Suppressor macrophage treated with lipopolysaccharide for 1 hour (primary cell): ENCODE measurements at regions not wholly inside any gene's neighbourhood (a gene's known extent, or its start where the extent isn't known, plus 50 kb on each side); places are given as distances from the start of the nearest gene placed in this dataset.

Source experiments
- DNase-seq, 3 donors: peaks; one replicate each; pipeline ENCODE4 v3.0.0-alpha.2; 2020 to 2022

DNA sequence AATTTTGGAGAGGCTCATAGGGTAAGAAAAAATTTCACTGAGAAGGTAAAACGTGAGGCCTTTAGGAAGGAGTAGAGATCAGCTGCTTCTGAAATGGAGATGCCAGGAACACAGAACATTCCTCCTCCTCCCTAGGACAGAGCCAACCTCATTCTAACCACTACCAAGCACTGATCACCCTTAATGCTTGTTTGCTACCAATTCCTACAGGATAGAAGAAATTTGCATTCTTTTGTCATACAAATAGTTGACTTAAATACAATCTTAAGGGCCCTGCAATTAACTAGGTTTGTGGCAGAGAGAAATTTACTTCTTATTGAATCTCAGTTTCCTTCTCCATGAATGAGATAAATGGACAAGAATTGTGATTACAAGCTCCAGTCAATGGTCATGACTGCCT lies 780.2 kb upstream of the WWC1 start:
- no peak for DNase-seq

DNA sequence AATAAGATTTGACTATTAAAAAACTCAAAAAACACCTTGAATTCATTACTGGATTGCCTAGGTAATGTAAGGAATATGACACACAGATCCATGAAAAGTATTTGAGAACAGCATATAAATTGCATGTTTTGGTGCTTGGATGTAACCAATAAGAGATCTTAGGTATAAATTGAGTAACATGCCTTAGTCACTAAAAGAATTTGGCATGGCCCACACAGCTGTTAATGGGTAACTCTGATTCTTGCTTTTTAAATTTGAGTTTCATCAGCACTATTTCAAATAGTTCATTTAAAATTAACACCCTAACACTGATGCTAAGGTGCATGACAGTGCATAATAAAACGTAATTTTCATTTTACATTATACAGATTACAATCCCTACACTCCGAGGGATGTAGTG lies 779.3 kb upstream of the WWC1 start:
- no peak for DNase-seq

DNA sequence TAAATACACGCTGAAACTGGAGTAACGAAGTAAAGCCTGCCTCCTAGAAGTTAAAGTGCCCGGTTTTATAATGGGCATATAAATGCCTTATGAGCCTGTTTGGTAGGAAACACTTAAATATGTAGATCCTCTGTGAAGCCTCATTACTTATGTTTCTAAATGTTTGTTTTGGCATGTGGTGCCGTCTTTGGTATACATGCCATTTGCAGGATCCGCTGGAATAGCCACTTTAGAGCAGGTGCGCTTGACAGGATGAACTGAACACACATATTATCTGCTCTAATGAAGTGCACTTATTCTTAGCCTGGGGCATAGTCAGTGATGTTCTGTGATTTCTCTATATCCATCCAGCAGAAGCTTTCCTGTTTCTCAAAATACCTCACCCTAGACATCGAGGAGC lies 778.1 kb upstream of the WWC1 start:
- DNase-seq: no peak

DNA sequence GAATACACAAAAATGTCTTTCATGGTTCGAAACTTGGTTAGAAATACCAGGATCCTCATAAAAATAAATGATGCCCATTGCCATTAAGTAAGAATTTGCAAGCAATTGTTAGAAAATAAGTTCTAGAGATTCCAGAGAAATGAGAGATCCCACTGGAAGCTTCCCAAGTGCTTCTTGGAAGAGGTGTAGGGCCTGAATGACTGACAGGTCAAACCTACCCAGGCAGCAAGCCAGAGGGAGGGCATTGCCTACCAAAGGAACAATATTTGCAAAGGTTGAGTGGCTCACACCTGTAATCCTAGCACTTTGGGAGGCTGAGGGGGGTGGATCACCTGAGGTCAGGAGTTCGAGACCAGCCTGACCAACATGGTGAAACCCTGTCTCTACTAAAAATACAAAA lies 777.0 kb upstream of the WWC1 start:
- DNase-seq: no peak

GRCh38 chr5:167525004-167525403 lies 766.4 kb upstream of the WWC1 start:
- no peak for DNase-seq

GRCh38 chr5:167528651-167529050 lies 762.8 kb upstream of the WWC1 start:
- DNase-seq: no peak

DNA sequence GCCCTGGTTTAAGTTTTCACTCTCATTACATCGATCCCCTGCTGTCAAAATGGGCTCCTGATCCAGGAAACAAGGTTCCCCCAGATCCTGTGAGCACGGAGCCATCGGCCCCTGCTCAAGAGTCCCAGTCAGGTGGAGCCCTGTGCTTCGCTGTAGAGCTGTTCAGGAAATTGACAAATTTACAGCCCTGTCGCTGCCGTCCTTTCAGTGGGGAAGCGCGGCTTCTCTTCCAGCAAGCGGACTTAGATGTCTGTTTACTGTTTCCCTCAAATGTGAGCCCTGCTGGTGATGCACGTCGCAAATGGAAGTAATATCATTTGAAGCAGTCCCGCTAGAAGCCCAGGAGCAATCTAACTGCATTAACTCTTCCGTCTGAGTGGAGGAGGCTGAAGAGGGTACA lies 760.9 kb upstream of the WWC1 start:
- no peak for DNase-seq

DNA sequence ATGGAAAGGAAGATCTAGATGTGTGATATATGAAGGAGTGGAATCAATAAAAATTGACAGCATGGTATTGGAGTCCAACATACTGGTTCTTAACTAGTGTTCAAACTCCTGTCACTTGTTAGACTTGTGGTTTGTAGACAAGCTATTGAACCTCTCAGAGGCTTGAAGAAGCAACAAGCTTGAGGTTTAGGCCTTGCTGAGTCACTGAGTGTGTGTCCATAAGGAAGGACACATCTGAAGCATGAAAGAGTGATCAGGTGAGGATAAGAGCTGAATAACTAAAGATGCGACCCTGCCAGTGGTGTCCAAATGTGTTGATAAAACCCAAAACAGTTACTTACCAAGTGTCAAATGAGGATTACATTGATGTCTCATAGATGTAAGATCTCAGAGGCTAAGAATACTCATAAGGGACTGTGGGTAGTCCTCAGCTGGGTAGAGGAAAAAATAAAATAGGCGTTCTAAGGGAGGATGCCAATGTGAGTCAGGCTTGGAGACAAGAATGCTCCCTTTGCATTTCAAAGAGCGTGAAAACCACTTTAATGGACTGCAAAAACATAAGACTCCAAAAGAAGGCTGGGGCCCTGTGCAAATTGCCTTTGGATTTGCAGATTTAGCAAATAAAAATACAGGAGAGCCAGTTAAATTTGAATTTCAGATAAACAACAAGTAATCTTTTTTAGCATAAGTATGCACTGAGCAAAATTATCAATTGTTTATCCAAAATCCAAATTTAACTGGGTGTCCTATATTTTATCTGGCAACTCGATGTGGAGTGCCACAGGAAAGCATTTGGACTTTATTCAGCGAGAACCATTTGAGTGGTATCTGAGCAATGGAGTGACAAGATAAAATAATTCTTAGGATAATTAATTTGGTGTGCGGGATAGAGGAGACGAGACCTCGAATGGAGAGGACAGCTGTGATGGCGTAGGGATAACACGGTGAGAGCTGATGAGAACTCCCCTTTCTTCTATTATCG lies 757.3 kb upstream of the WWC1 start:
- no peak for DNase-seq

DNA sequence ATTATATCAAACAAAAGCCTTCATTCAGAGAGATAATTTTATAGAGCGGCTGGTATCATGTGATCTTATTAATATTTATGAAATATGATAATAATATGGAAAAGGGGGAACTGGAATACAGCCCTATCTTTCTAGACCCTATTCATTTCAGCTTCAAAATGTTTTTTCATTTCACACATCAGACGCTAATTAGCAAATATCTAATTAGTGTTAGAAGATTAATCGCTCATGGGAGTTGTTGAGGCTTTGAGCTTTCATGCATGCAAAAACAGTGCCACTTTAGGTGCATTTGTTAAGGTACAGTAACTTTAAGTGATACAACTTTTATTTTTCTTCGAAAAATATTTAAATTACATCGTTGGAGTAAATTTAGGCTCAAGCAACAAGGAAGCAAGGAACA lies 751.7 kb upstream of the WWC1 start:
- DNase-seq: no peak

DNA sequence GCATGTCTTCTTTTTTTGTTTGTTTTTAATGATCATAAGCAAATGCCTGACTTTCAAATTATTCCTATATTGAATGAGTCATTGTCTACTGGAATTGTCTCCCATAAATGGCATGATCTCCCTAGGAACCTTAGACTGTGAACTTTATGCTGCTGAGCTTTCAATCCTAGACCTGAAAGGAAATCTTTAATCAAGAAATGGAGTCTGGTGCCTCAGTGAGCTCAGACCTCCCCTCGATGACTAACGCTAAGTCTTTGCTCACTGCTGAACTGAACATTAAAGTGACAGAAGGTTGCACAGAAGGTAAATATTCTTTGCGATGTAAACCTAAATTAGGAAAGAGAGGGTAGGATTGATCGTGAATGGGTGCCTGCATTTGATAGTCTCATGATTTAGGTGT lies 745.2 kb upstream of the WWC1 start:
- DNase-seq: no peak

DNA sequence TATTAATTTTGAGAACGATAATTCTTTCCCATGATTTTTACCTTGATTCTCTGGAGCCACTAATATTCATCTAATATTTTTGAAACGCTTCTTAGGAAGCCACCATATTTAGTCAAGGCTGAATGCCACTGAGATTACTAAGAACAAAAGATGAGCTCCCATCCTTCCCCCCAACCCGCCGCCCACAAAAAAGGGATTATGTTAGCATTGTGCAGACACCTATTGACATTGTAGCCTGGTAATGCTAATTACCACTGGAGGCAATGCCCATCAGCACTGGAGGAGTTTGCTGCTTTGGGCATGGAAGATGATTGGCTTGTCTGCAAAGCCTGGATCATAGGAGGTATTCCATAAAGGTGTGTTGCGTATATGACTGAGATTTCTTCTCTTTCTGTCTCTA lies 739.1 kb upstream of the WWC1 start:
- DNase-seq: no peak

DNA sequence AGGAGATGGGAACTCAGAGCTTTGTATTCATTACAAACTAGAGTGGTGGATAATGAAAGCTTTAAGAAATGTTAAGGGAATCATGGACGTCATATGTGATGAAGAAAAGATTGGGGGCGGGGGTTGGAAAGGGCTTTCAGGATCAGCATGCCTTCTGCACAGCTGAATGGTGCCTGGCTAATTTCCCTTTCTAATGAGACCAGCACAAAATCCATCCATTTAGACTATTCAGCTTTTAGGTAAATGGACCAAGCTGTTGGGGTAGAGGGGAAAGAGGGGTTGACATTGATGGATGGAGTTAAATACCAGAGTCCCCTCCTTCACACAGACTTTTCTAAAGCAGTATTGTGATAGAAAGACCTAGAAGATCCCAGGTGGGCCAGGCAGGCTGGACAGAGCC lies 737.9 kb upstream of the WWC1 start:
- no peak for DNase-seq

DNA sequence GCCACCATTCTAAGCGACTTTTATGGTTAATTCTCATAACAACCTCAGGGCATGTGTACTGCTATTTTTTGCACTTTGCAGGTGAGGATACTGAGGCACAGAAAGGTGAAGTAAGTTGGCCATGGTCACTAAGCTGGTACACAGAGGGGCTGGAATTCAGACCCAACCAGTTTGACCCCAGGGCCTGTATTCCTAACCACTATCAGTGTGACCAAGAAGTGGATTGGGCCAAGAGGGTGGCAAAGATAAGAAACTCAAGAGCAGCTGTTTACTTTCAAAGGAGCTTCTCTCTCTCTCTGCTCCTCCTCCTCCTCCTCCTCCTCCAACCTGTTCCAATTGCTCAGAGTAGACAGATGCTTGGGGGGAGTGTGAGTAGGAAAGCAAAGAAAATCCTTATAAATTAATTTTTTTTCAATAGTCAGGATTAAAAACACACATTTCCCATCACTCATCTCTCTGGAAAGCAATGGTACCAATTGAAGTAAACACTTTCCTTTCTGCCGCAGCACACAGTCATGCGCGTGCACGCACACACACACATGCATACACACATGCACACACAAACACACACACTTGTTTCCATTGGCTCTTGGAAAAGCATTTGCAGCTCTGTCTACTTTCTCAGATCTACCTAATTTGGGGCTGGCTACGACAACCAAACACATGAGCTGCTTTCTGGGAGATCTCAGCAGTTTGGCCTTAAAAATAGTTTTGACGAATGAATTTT lies 736.7 kb upstream of the WWC1 start:
- no peak for DNase-seq

GRCh38 chr5:167555565-167556166 lies 735.8 kb upstream of the WWC1 start:
- no peak for DNase-seq

GRCh38 chr5:167557359-167557758 lies 734.1 kb upstream of the WWC1 start:
- no peak for DNase-seq

GRCh38 chr5:167561796-167562195 lies 729.6 kb upstream of the WWC1 start:
- no peak for DNase-seq

DNA sequence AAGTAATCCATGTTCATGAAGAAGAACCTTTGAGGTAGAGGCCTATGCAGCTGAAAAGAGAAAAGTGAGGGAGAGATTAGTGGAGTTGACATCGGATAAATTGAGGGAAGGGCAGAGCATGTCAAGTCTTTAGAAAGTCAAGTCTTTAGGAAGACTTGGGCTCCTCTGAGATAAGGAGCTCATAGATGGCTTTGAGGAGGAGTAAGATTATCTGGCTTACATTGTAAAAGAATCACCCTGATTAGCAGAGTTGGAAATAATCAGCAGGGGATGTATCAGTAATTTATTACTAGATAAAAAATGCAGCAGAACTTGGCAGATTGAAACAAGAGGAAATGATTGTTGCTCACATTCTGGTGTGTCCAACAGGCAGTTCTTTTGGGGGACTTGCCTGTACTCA lies 727.2 kb upstream of the WWC1 start:
- no peak for DNase-seq

DNA sequence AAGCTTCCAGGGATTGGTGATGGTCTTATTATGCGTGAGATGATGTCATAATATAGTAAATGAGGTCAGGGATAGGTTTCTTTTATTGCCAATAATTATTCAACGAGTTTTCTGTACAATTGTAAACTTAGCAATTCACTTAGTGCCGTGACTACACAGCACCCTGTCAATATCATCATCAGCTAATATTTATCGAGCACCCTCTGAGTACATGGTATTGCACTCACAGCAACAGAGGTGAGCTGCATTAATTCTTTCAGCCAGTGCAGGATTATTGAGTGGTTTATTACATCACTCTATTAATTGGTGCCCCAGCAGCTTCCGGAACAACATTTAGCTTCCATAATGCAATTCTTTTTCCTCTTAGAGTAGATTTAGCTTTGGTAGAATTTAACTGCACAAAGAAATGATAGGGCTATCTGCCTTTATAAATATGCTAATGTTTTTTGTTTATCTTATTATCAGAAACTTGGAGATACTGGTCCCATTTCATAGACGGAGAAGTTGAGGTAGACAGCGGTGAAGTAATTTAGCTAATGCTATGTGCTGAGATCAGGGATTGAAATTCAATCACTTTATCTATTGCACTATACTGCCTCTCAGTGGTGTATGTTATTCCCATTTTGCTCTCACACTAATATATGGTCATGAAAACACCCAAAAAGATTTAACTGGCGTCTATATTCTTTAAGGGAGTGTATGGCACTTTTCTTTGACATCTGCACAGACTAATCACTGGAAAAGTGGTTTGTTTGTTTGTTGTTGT lies 726.1 kb upstream of the WWC1 start:
- DNase-seq: no peak

DNA sequence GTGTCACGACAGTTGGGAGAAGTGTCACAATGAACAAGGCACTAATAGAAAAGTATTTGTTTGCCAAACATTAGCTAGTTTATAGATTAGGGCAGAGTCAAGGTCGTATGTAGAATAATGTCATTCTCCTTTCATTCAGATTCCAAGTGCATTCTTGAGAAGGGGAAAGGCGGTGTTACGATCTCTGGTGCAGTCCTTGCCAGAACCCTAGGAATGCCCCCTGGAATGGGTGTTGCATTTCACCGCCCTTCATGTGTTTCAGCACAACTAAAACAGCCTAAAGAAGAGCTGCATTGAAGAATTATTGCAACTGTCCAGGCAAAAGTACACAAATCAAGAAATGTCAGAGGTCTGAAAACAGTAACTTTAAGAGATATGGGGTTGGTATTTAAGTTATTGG lies 721.0 kb upstream of the WWC1 start:
- no peak for DNase-seq

GRCh38 chr5:167571824-167572223 lies 719.6 kb upstream of the WWC1 start:
- no peak for DNase-seq

DNA sequence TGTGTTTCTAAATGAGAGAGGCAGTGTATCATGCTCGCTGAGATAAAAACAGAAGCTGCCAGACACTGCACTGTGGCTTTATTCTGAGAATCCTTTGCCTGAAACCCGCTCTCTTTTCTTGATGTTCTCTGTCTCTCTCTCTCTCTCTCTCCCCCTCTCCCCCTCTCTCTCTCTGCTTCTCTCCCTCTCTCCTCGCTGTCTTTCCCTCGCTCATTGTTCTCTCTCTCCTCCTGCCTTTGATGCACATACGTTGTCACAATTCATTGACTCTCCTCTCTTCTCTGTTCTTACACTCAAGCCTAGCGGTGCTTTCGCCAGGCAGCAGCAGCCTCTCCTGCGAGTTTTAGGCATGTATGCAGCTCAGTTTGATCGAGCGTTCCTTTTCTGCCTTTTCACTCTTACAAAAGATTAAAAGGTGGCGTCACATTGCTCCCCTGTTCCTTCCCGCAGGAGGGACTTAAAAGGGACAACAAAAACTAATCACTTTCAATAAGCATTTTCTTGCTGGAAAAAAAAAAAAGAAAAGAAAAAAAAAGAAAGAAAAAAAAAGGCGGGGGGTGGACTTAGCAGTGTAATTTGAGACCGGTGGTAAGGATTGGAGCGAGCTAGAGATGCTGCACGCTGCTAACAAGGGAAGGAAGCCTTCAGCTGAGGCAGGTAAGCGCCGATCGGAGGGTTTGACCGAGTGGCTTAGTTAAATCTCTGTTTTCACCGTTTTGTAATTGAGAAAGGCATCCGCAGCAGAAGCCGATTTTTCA lies 717.9 kb upstream of the WWC1 start:
- no peak for DNase-seq

GRCh38 chr5:167574464-167574863 lies 717.0 kb upstream of the WWC1 start:
- no peak for DNase-seq
